Ovary (tissue), 3 donors: ENCODE measurements at regions not wholly inside any gene's neighbourhood (a gene's known extent, or its start where the extent isn't known, plus 50 kb on each side); places are given as distances from the start of the nearest gene placed in this dataset.

Experiments used
- CTCF ChIP-seq, 3 donors: fragments of 450-650 bp in 2 of 3; fragments of 200-600 bp in 1 of 3; IDR thresholded peaks; one replicate each; pipeline versions ENCODE4 v1.5.1 to v1.8.0; 2016 to 2022; ENCODE audit warnings: antibody characterized with exemption in 3 of 3, mild to moderate bottlenecking in 1 of 3
- EP300 ChIP-seq: sonication (generic); formaldehyde crosslinking; IDR thresholded peaks from one replicate; pipeline ENCODE4 v1.6.1; 2017; ENCODE audit warnings: antibody characterized with exemption
- POLR2A ChIP-seq: fragments of 450-650 bp; IDR thresholded peaks from one replicate; pipeline ENCODE4 v1.6.1; 2017; ENCODE audit warnings: antibody characterized with exemption, mild to moderate bottlenecking, moderate library complexity
- donor health status: DM: no; HTN: no; CAD: no.

DNA sequence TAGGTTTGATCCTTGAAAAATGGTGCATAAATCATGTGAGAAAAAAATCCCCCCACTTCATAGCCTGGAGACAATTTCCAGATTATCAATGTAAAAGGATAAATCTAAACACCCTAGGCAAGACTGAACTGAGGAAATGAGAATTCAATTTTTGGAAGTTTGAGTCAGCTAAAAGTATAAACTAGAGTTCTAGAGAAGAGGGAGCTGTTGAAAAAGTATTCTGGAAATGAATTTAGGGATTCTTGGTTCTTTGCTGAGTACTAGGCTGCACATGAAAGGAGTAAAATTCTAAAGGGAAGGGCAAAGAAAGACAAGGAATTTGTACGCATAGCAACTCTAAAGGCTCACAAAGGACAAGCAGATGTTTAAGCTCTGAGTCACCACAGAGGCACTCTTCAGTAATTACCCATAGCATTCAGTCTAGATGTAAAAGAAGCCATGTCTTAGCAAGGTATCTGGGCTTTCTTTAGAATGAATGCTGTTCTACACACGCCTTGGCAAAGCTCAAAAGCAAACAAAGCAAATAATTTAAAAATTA, 896.5 kb downstream of the PDHA2 start:
- TF ChIP-seq CTCF (IDR thresholded peaks at IDR 0.05), result no peak
- no peak for TF ChIP-seq POLR2A
- TF ChIP-seq EP300, result no peak
